HL-60 (cell line): ENCODE measurements at regions not wholly inside any gene's neighbourhood (a gene's known extent, or its start where the extent isn't known, plus 50 kb on each side); places are given as distances from the start of the nearest gene placed in this dataset.

Experiments used
- DNase-seq, 2 experiments: peaks; one replicate each; pipeline ENCODE4 v3.0.0-alpha.2; 2010 to 2020; ENCODE audit warnings: low read depth in 1 of 2, low spot score in 1 of 2
- H3K27ac ChIP-seq: fragments of 250-450 bp; sonication (Bioruptor Pico); replicated peaks from 2 replicates; pipeline ENCODE4 v1.5.1; 2020; ENCODE audit warnings: mild to moderate bottlenecking, moderate library complexity
- H3K27me3 ChIP-seq: fragments of 250-450 bp; sonication (Bioruptor Pico); 2 replicates; pipeline ENCODE4 v1.5.1; 2021; ENCODE audit warnings: mild to moderate bottlenecking, moderate library complexity; ENCODE audit not compliant: insufficient read depth, poor library complexity, severe bottlenecking
- H3K4me3 ChIP-seq: replicated peaks from 2 replicates; pipeline ENCODE4 v1.5.1; 2011; ENCODE audit warnings: mild to moderate bottlenecking, control low read depth, low read length; ENCODE audit not compliant: insufficient read depth
- CTCF ChIP-seq: IDR thresholded peaks from one replicate; pipeline ENCODE4 v1.5.1; 2011; ENCODE audit warnings: low read length, control low read depth, inconsistent platforms; ENCODE audit not compliant: insufficient read depth
- GABPA ChIP-seq: IDR thresholded peaks from 2 replicates; pipeline ENCODE4 v1.6.1; 2012; ENCODE audit warnings: low read depth
- POLR2AphosphoS5 ChIP-seq: IDR thresholded peaks from 2 replicates; pipeline ENCODE4 v1.6.1; 2012; ENCODE audit warnings: low read depth
- REST ChIP-seq: IDR thresholded peaks from 2 replicates; pipeline ENCODE4 v1.6.1; 2012; ENCODE audit warnings: low read depth; ENCODE audit not compliant: insufficient replicate concordance
- SPI1 ChIP-seq: IDR thresholded peaks from 2 replicates; pipeline ENCODE4 v1.6.1; 2012; ENCODE audit warnings: low read depth, mild to moderate bottlenecking, borderline replicate concordance

GRCh38 chr16:5196204-5196603, 98.6 kb upstream of the EEF2KMT start:
- no peak overlapping the region for H3K4me3 ChIP-seq
- TF ChIP-seq REST (no peak), SPI1 (no peak), POLR2AphosphoS5 (no peak), CTCF (no peak), GABPA (no peak)
- no peaks in the 10 kb centered on the region for H3K27me3 ChIP-seq
- DNase-seq, result no peak
- H3K27ac ChIP-seq, result no peak overlapping the region

GRCh38 chr16:5193861-5194260, 96.3 kb upstream of the EEF2KMT start:
- TF ChIP-seq REST (no peak), CTCF (no peak), SPI1 (no peak), GABPA (no peak)
- DNase-seq, result no peak
- no peaks in the 10 kb centered on the region for H3K27me3 ChIP-seq
- no peak overlapping the region for H3K4me3 ChIP-seq
- no peak overlapping the region for H3K27ac ChIP-seq

GRCh38 chr16:5188989-5189352, 91.4 kb upstream of the EEF2KMT start:
- no peak for DNase-seq
- Histone ChIP-seq H3K27me3 (no peaks in the 10 kb centered on the region), H3K4me3 (no peak overlapping the region)

More at GRCh38 chr16:5188989-5189352, 91.4 kb upstream of the EEF2KMT start:
- TF ChIP-seq SPI1 (no peak), POLR2AphosphoS5 (no peak), GABPA (no peak), REST (no peak), CTCF (no peak)
- no peak overlapping the region for H3K27ac ChIP-seq
